ENCODE measurements at regions not wholly inside any gene's neighbourhood (a gene's known extent, or its start where the extent isn't known, plus 50 kb on each side); places are given as distances from the start of the nearest gene placed in this dataset.

DNA sequence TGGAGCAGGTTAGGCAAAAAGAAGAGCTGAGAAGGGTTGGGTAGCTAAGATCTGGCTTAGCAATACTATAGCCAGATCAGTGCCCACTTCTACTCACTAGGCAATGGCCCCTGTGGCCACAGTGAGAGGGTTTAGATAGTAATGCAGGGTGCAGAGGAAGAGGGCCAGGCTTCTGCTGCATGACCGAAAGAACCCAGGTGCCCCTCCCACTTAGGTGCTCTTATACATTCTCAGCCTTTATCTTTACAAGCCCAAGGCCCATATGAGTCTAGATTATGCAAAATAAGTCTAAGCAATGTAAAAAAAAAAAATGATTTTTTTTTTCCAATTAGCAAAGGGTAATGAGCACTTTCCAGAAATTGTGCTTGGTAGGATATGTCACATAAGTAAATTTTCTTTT, 171.3 kb downstream of the CD24 start:
- TF ChIP-seq MAZ (CRISPR knock-in tag; conservative IDR thresholded peaks at IDR 0.05 in 1 of 2, IDR thresholded peaks at IDR 0.05 in 1 of 2): no peak
- TF ChIP-seq CTCF (IDR thresholded peaks at IDR 0.05 in 2 of 3, conservative IDR thresholded peaks at IDR 0.05 in 1 of 3; ENCODE audit: insufficient read depth in 2 of 3, low read depth in 1 of 3, low read length in 3 of 3): no peak
- no peak for TF ChIP-seq POLR2A (conservative IDR thresholded peaks at IDR 0.05)
- no peak for TF ChIP-seq REST (IDR thresholded peaks at IDR 0.05; ENCODE audit: borderline replicate concordance)
- TF ChIP-seq REST (CRISPR knock-in tag; IDR thresholded peaks at IDR 0.05; ENCODE audit: low read depth): no peak
- TF ChIP-seq POLR3A (IDR thresholded peaks at IDR 0.05; ENCODE audit: borderline replicate concordance, extremely low read depth, insufficient read depth, insufficient read length): no peak
- no peak for TF ChIP-seq BMI1 (IDR thresholded peaks at IDR 0.05; ENCODE audit: low read length)
- TF ChIP-seq MAX (CRISPR knock-in tag; IDR thresholded peaks at IDR 0.05): no peak

Data from K562 (cell line).